ENCODE measurements at regions not wholly inside any gene's neighbourhood (a gene's known extent, or its start where the extent isn't known, plus 50 kb on each side); places are given as distances from the start of the nearest gene placed in this dataset.

GRCh38 chr4:34534916-34535315 is 1709.4 kb downstream of the ARAP2 start:
- TF ChIP-seq CTCF (IDR thresholded peaks at IDR 0.05; ENCODE audit: poor library complexity) (no peak), EZH2phosphoT487 (IDR thresholded peaks at IDR 0.05; ENCODE audit: low read depth, severe bottlenecking, unreplicated experiment) (no peak), EZH2 (IDR thresholded peaks at IDR 0.05; ENCODE audit: borderline replicate concordance) (no peak)
